Epithelial cell of prostate (primary cell): ENCODE measurements at regions not wholly inside any gene's neighbourhood (a gene's known extent, or its start where the extent isn't known, plus 50 kb on each side); places are given as distances from the start of the nearest gene placed in this dataset.
"Not testable (repeated sequence)": the region's sequence is repeated elsewhere in the genome, so short reads cannot be mapped to it uniquely, and the experiment has no call there.

Experiments
- DNase-seq: peaks from one replicate; pipeline ENCODE4 v3.0.0-alpha.2; 2011; ENCODE audit warnings: low read depth, low spot score
- H3K27ac ChIP-seq: fragments of 450-650 bp; 2 replicates; pipeline ENCODE4 v1.5.1; 2017; ENCODE audit warnings: mild to moderate bottlenecking

GRCh38 chr15:53923741-53924140 is 54.5 kb upstream of the UNC13C start:
- not testable (repeated sequence) for H3K27ac ChIP-seq, DNase-seq

- H3K27ac ChIP-seq, result no peak overlapping the region
- no peak for DNase-seq
Measured at GRCh38 chr15:53918180-53919079, 59.8 kb upstream of the UNC13C start.

GRCh38 chr15:53917109-53917508 is 61.1 kb upstream of the UNC13C start:
- H3K27ac ChIP-seq, result no peak overlapping the region
- DNase-seq, result no peak

- DNase-seq, result no peak
- no peak overlapping the region for H3K27ac ChIP-seq
Measured at GRCh38 chr15:53911431-53911830, 66.8 kb upstream of the UNC13C start.

GRCh38 chr15:53910852-53911251 is 67.4 kb upstream of the UNC13C start:
- DNase-seq, result no peak
- H3K27ac ChIP-seq, result no peak overlapping the region

GRCh38 chr15:53910236-53910849 is 67.9 kb upstream of the UNC13C start:
- DNase-seq, result peak; percentile 85
- peak overlapping the region; percentile 49 for H3K27ac ChIP-seq

GRCh38 chr15:53903129-53903528 is 75.1 kb upstream of the UNC13C start:
- DNase-seq, result no peak
- no peak overlapping the region for H3K27ac ChIP-seq

- H3K27ac ChIP-seq, DNase-seq: not testable (repeated sequence)
Measured at GRCh38 chr15:53893468-53893867, 84.8 kb upstream of the UNC13C start.

GRCh38 chr15:53891862-53892261 is 86.4 kb upstream of the UNC13C start:
- not testable (repeated sequence) for H3K27ac ChIP-seq, DNase-seq

GRCh38 chr15:53884441-53884840 is 93.8 kb upstream of the UNC13C start:
- no peak overlapping the region for H3K27ac ChIP-seq
- no peak for DNase-seq

GRCh38 chr15:53882311-53882710 is 95.9 kb upstream of the UNC13C start:
- H3K27ac ChIP-seq, result peak overlapping the region; percentile 15
- no peak for DNase-seq

- DNase-seq, result no peak
- no peak overlapping the region for H3K27ac ChIP-seq
Measured at GRCh38 chr15:53880357-53880756, 97.9 kb upstream of the UNC13C start.

GRCh38 chr15:53875711-53876110 is 102.5 kb upstream of the UNC13C start:
- no peak overlapping the region for H3K27ac ChIP-seq
- no peak for DNase-seq

GRCh38 chr15:53875139-53875538 is 103.1 kb upstream of the UNC13C start:
- no peak for DNase-seq
- no peak overlapping the region for H3K27ac ChIP-seq

GRCh38 chr15:53872410-53872809 is 105.8 kb upstream of the UNC13C start:
- no peak for DNase-seq
- no peak overlapping the region for H3K27ac ChIP-seq

- DNase-seq, result no peak
- H3K27ac ChIP-seq, result no peak overlapping the region
Measured at GRCh38 chr15:53869806-53870073, 108.5 kb upstream of the UNC13C start.

GRCh38 chr15:53869044-53869805 is 109.0 kb upstream of the UNC13C start:
- H3K27ac ChIP-seq, result no peak overlapping the region
- no peak for DNase-seq

GRCh38 chr15:53862386-53862785 is 102.9 kb upstream of the WDR72 start:
- no peak for DNase-seq
- H3K27ac ChIP-seq, result no peak overlapping the region

- H3K27ac ChIP-seq, result no peak overlapping the region
- no peak for DNase-seq
Measured at GRCh38 chr15:53861792-53862191, 102.3 kb upstream of the WDR72 start.

- DNase-seq, result no peak
- no peak overlapping the region for H3K27ac ChIP-seq
Measured at GRCh38 chr15:53851110-53851848, 91.8 kb upstream of the WDR72 start.

GRCh38 chr15:53847745-53848144 is 88.3 kb upstream of the WDR72 start:
- no peak overlapping the region for H3K27ac ChIP-seq

More at GRCh38 chr15:53847745-53848144, 88.3 kb upstream of the WDR72 start:
- no peak for DNase-seq
